RWPE2 (cell line): ENCODE measurements at regions not wholly inside any gene's neighbourhood (a gene's known extent, or its start where the extent isn't known, plus 50 kb on each side); places are given as distances from the start of the nearest gene placed in this dataset.
A peak's percentile ranks its signal among the peaks of the same experiment; 100 is the strongest.

ENCODE experiments used
- ATAC-seq: fragments of 200-7000 bp; cut with Tn5 transposase; 3 replicates; pipeline ENCODE4 v1.9.1; 2021; ENCODE audit warnings: low read depth
- DNase-seq: peaks from one replicate; pipeline ENCODE4 v3.0.0-alpha.2; 2020; ENCODE audit warnings: low spot score
- H3K27ac ChIP-seq: fragments of 450-650 bp; 2 replicates; pipeline ENCODE4 v1.5.1; 2017; ENCODE audit warnings: mild to moderate bottlenecking; ENCODE audit not compliant: poor library complexity, severe bottlenecking
- H3K27me3 ChIP-seq: fragments of 250-450 bp; sonication (Bioruptor Pico); 2 replicates; pipeline ENCODE4 v1.5.1; 2021; ENCODE audit warnings: mild to moderate bottlenecking, moderate library complexity; ENCODE audit not compliant: insufficient read depth, poor library complexity, severe bottlenecking
- H3K36me3 ChIP-seq: fragments of 250-450 bp; sonication (Bioruptor Pico); 2 replicates; pipeline ENCODE4 v1.5.1; 2020; ENCODE audit warnings: low read depth, mild to moderate bottlenecking, moderate library complexity
- H3K4me1 ChIP-seq: fragments of 250-450 bp; sonication (Bioruptor Pico); 2 replicates; pipeline ENCODE4 v1.5.1; 2021; ENCODE audit warnings: mild to moderate bottlenecking, moderate library complexity; ENCODE audit not compliant: insufficient read depth, poor library complexity, severe bottlenecking
- H3K4me3 ChIP-seq: fragments of 250-450 bp; sonication (Bioruptor Pico); 2 replicates; pipeline ENCODE4 v1.5.1; 2021; ENCODE audit warnings: mild to moderate bottlenecking, moderate library complexity; ENCODE audit not compliant: severe bottlenecking
- H3K9me3 ChIP-seq: fragments of 250-450 bp; sonication (Bioruptor Pico); 2 replicates; pipeline ENCODE4 v1.5.1; 2021; ENCODE audit warnings: mild to moderate bottlenecking, moderate library complexity; ENCODE audit not compliant: severe bottlenecking
- TF ChIP-seq, protein P1 (sequence below): fragments of 450-650 bp; IDR thresholded peaks from one replicate; pipeline ENCODE4 v1.5.1; 2017; ENCODE audit warnings: mild to moderate bottlenecking, moderate library complexity; ENCODE audit not compliant: poor library complexity, severe bottlenecking

DNA sequence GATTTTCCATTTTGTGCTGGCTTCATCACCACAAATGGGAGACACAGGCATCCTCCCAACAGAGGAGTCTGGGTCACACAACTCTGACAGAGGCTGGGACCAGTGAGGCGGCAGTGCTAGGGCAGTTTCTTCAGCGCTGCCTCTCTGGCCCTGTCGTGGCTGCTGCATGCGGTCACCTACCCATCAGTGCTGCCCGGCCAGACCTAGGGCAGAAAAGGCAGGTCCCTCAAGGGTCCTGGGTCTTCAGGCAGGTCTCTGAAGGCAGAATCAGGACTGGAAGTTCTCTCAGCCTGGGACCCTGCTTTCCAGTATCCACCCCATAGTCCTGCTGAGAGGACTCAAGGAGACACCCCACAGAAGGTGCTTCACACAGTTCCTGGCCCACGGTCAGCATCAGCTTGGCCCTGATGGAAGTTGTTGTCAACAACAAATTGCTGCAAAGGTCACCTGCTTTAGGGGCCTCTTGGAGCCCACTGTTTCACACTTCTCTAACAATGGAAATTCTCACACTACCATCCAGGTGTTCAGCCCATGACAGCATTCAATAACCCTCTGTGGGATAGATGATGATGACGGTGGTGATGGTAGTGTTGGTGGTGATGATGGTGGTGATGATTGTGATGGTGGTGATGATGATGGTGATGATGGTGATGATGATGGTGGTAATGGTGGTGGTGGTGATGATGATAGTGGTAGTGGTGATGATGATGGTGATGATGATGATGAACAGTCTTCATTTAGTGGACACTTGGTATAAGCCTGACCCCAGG is 146.4 kb upstream of the PPP1R26 start:
- no peaks in the 10 kb centered on the region for H3K4me1 ChIP-seq
- TF ChIP-seq, protein P1, sequence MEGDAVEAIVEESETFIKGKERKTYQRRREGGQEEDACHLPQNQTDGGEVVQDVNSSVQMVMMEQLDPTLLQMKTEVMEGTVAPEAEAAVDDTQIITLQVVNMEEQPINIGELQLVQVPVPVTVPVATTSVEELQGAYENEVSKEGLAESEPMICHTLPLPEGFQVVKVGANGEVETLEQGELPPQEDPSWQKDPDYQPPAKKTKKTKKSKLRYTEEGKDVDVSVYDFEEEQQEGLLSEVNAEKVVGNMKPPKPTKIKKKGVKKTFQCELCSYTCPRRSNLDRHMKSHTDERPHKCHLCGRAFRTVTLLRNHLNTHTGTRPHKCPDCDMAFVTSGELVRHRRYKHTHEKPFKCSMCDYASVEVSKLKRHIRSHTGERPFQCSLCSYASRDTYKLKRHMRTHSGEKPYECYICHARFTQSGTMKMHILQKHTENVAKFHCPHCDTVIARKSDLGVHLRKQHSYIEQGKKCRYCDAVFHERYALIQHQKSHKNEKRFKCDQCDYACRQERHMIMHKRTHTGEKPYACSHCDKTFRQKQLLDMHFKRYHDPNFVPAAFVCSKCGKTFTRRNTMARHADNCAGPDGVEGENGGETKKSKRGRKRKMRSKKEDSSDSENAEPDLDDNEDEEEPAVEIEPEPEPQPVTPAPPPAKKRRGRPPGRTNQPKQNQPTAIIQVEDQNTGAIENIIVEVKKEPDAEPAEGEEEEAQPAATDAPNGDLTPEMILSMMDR, result no peak
- peak; percentile 33 for DNase-seq
- no peak overlapping the region for H3K27ac ChIP-seq
- no peak overlapping the region for H3K4me3 ChIP-seq
- no peak for ATAC-seq
- H3K9me3 ChIP-seq, result no peaks in the 10 kb centered on the region
- no peaks in the 10 kb centered on the region for H3K36me3 ChIP-seq
- no peaks in the 10 kb centered on the region for H3K27me3 ChIP-seq

DNA sequence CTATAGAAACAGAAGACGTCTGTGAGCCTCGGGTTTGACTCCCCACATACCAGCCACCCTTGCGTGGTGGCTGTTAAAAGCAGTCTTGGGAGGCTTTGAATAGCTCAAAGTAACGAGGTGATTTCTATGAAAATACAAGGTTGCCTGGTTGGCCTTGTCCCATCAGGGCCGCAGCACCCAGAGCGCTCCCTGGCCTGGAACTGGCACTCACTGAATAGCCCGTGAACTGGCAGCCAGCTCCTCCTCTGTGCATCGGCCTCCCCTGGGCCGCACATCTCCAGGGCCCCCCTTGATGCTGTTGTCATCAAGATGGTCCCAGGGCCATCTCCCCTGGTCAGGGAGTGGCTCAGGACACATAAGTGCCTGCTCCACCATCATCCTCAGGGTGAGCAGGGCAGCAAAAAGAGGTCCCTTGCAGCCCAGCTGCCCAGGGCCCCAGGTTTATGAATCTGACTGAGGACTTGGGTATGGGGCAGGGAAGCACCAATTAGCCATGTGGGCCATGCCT is 144.6 kb upstream of the PPP1R26 start:
- ATAC-seq (no peak), DNase-seq (peak; percentile 44)
- Histone ChIP-seq H3K4me1 (no peaks in the 10 kb centered on the region), H3K4me3 (no peak overlapping the region), H3K9me3 (no peaks in the 10 kb centered on the region), H3K27ac (no peak overlapping the region), H3K36me3 (no peaks in the 10 kb centered on the region), H3K27me3 (peaks cover 9% of the 10 kb centered on the region)
- TF ChIP-seq, protein P1, result no peak

DNA sequence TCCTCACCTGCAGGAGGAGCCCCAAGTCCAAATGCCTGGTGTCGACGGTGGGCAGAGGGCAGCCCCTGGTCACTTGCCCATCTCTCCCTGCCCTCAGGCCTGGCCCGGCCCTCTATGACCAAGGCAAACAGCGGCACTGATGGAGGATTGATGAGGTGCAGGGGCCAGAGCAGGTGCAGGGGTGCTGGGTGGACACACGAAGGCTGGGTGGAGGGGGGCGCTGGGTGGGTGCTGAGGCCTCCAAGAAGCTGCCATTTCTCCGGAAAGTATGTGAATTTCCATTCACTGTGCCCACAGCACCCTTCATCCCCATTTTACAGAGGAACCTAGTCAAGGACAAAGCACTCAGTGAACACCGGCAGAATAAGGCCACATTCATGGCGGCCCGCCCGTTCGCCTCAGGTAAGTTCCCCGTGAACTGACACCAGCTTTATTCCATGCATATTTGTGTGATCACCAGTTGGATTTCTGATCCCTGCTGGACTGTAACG is 143.8 kb upstream of the PPP1R26 start:
- DNase-seq, result peak; percentile 52
- no peak overlapping the region for H3K27ac ChIP-seq
- ATAC-seq, result no peak
- no peaks in the 10 kb centered on the region for H3K36me3 ChIP-seq
- H3K9me3 ChIP-seq, result no peaks in the 10 kb centered on the region
- H3K4me3 ChIP-seq, result no peak overlapping the region
- TF ChIP-seq, protein P1, result no peak
- H3K27me3 ChIP-seq, result peaks cover 16% of the 10 kb centered on the region
- no peaks in the 10 kb centered on the region for H3K4me1 ChIP-seq

DNA sequence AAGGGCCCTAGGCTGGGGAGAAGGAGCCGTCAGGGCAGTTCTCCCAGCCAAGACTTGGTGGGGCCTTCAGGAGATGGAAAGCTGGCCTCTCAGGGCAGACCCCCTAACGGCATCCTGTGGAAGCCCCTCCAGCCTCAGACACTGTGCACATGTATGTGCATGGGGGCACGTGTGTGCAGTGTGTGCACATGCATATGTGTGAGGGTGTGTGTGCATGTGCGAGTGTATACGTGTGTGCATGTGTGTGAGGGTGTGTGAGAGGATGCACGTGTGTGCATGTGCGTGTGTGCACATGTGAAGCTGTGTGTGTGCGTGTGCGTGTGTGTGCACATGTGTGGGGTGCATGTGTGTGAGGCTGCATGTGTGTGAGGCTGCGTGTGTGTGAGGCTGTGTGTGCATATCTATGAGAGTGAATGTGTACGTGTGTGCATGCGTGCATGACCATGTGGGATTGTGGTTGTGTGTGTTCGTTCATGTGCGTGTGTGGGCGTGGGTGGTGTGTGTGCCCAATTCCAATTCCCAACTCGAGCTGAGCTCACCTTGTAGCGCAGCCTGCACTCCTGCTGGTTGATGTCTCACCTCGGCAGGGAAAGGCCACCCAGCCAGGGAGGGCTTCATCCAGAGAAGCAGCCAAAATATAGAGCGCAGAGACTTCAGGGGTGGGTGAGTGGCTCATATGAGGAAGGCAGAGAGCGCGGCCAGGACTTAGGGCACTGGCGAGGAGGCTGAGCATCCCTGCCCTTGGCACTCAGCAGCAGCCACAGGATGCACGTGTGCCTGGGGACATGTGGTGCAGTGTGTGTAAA is 142.7 kb upstream of the PPP1R26 start:
- peaks cover 24% of the 10 kb centered on the region for H3K27me3 ChIP-seq
- H3K4me3 ChIP-seq, result no peak overlapping the region
- DNase-seq, result peak; percentile 41
- no peak for ATAC-seq
- no peaks in the 10 kb centered on the region for H3K9me3 ChIP-seq
- H3K4me1 ChIP-seq, result no peaks in the 10 kb centered on the region
- TF ChIP-seq, protein P1, result no peak
- H3K27ac ChIP-seq, result no peak overlapping the region
- H3K36me3 ChIP-seq, result no peaks in the 10 kb centered on the region
